A673 (cell line): ENCODE measurements at regions not wholly inside any gene's neighbourhood (a gene's known extent, or its start where the extent isn't known, plus 50 kb on each side); places are given as distances from the start of the nearest gene placed in this dataset.
A peak's percentile ranks its signal among the peaks of the same experiment; 100 is the strongest.

Experiments used
- BruUV-seq: library from RNA; stranded (reverse); fragments of 400-500 nt; replicated peaks from 2 replicates; lab custom pipeline; 2021; lab: Mats Ljungman, UMichigan
- CTCF ChIA-PET: fragments of 300-600 bp; sonication (Branson Sonifier 250); formaldehyde crosslinking; loops from one replicate; lab custom pipeline; 2022; ENCODE audit warnings: antibody characterized with exemption; lab: Charles Lee
- POLR2A ChIA-PET: fragments of 300-600 bp; sonication (Branson Sonifier 250); formaldehyde crosslinking; loops from one replicate; lab custom pipeline; 2022; ENCODE audit warnings: antibody characterized with exemption; ENCODE audit not compliant: low non-redundant PET; lab: Charles Lee
- DNase-seq: peaks from one replicate; pipeline ENCODE4 v3.0.0-alpha.2; 2015; ENCODE audit warnings: low spot score
- H3K27ac ChIP-seq: fragments of 200-600 bp; sonication (generic); 2 replicates; pipeline ENCODE4 v1.5.1; 2016; ENCODE audit warnings: mixed run types, low read depth, mild to moderate bottlenecking, mixed read lengths, antibody characterized with exemption, low read length; ENCODE audit not compliant: poor library complexity, severe bottlenecking
- H3K27me3 ChIP-seq: fragments of 200-600 bp; sonication (generic); replicated peaks from 2 replicates; pipeline ENCODE4 v1.6.1; 2017; ENCODE audit warnings: mixed run types, low read depth, mild to moderate bottlenecking, mixed read lengths, antibody characterized with exemption, low read length; ENCODE audit not compliant: insufficient read depth, poor library complexity
- H3K36me3 ChIP-seq: fragments of 200-600 bp; sonication (generic); 2 replicates; pipeline ENCODE4 v1.6.1; 2016; ENCODE audit warnings: mixed run types, mild to moderate bottlenecking, mixed read lengths, antibody characterized with exemption, low read length; ENCODE audit not compliant: insufficient read depth, poor library complexity, severe bottlenecking
- H3K4me1 ChIP-seq: fragments of 200-600 bp; sonication (generic); 2 replicates; pipeline ENCODE4 v1.6.1; 2017; ENCODE audit warnings: mixed run types, mild to moderate bottlenecking, mixed read lengths, antibody characterized with exemption, low read length; ENCODE audit not compliant: insufficient read depth, poor library complexity, severe bottlenecking
- H3K4me3 ChIP-seq: fragments of 200-600 bp; sonication (generic); 2 replicates; pipeline ENCODE4 v1.5.1; 2016; ENCODE audit warnings: low read depth, mixed run types, mild to moderate bottlenecking, mixed read lengths, low read length; ENCODE audit not compliant: poor library complexity, severe bottlenecking
- H3K9me3 ChIP-seq: fragments of 200-600 bp; sonication (generic); 2 replicates; pipeline ENCODE4 v1.6.1; 2016; ENCODE audit warnings: mixed run types, low read depth, mild to moderate bottlenecking, mixed read lengths, antibody characterized with exemption, low read length; ENCODE audit not compliant: poor library complexity, severe bottlenecking
- CTCF ChIP-seq: fragments of 300-800, 200-600 bp; sonication (generic); conservative IDR thresholded peaks from 2 replicates; pipeline ENCODE4 v1.5.1; 2017; ENCODE audit warnings: low read depth, mild to moderate bottlenecking, antibody characterized with exemption, low read length, moderate library complexity, mixed read lengths
- EZH2 ChIP-seq: fragments of 200-600 bp; sonication (generic); IDR thresholded peaks from 2 replicates; pipeline ENCODE4 v1.6.1; 2017; ENCODE audit warnings: borderline replicate concordance, low read depth, mild to moderate bottlenecking, mixed read lengths, antibody characterized with exemption, low read length; ENCODE audit not compliant: poor library complexity, severe bottlenecking
- intact Hi-C: fragments of 100-400 bp; cut with micrococcal nuclease; formaldehyde crosslinking; loops from one replicate; pipeline ENCODE4 v1.10.0; 2022; ENCODE audit not compliant: unreplicated experiment

- no TSS peak for BruUV-seq
- CTCF ChIA-PET = no interaction called here
- TF ChIP-seq EZH2 (no peak), CTCF (no peak)
- intact Hi-C loops = no loop called here
- Histone ChIP-seq H3K36me3 (no peaks in the 10 kb centered on the region), H3K9me3 (no peaks in the 10 kb centered on the region), H3K27ac (no peak overlapping the region), H3K4me3 (no peak overlapping the region), H3K4me1 (peaks cover 3% of the 10 kb centered on the region), H3K27me3 (peaks cover 34% of the 10 kb centered on the region)
- POLR2A ChIA-PET = no interaction called here
- no peak for DNase-seq
These were observed 312.6 kb downstream of the THBS2 start for GRCh38 chr6:168941036-168941435.

GRCh38 chr6:168939796-168940195, 313.9 kb downstream of the THBS2 start:
- POLR2A ChIA-PET = no interaction called here
- intact Hi-C loops = no loop called here
- no TSS peak for BruUV-seq
- TF ChIP-seq EZH2 = no peak
- TF ChIP-seq CTCF = no peak
- Histone ChIP-seq H3K27ac (no peak overlapping the region), H3K27me3 (peaks cover 21% of the 10 kb centered on the region), H3K4me1 (peaks cover 3% of the 10 kb centered on the region), H3K36me3 (no peaks in the 10 kb centered on the region), H3K9me3 (no peaks in the 10 kb centered on the region), H3K4me3 (no peak overlapping the region)
- DNase-seq = peak; percentile 59
- CTCF ChIA-PET = no interaction called here

GRCh38 chr6:168939041-168939440, 314.6 kb downstream of the THBS2 start:
- ChIA-PET POLR2A (no interaction called here), CTCF (no interaction called here)
- Histone ChIP-seq H3K4me3 (no peak overlapping the region), H3K9me3 (no peaks in the 10 kb centered on the region), H3K4me1 (peaks cover 3% of the 10 kb centered on the region), H3K36me3 (no peaks in the 10 kb centered on the region), H3K27me3 (peaks cover 16% of the 10 kb centered on the region), H3K27ac (no peak overlapping the region)
- BruUV-seq = no TSS peak
- DNase-seq = no peak
- TF ChIP-seq EZH2 (no peak), CTCF (no peak)
- intact Hi-C loops = no loop called here
